ENCODE measurements at regions not wholly inside any gene's neighbourhood (a gene's known extent, or its start where the extent isn't known, plus 50 kb on each side); places are given as distances from the start of the nearest gene placed in this dataset.

DNA sequence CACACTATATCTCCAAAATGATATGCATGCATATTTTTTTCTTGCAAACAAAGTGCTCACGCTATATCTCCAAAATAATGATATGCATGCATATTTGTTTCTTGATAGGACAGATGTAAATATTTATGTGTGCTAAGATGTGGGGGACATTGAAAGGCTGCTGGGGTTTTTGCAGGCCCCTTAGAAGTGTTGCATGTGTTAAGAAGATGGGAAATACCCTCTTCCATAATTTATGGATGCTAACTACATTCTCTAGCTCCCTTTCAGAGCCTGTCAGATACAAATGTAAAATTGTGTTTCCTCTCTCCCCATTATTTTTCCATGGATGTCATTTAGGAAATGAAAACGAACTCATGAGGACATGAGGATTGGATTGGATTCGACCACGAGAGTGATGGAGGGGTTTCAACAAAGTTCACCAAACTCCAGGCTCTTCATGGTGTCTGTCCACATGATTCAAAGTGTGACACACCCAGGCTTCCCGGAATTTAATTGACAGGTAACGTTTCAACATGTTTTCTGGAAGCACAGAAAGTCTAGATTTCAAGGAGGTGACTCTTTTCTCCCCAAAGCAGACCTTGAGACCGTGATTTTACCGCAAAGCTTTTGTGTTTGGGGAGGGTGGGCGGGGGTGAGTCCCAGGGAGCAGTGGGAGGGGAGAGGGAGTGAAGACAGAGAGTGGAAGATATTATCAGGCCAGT is 94.4 kb upstream of the CD99 start:
- TF ChIP-seq, protein P1, sequence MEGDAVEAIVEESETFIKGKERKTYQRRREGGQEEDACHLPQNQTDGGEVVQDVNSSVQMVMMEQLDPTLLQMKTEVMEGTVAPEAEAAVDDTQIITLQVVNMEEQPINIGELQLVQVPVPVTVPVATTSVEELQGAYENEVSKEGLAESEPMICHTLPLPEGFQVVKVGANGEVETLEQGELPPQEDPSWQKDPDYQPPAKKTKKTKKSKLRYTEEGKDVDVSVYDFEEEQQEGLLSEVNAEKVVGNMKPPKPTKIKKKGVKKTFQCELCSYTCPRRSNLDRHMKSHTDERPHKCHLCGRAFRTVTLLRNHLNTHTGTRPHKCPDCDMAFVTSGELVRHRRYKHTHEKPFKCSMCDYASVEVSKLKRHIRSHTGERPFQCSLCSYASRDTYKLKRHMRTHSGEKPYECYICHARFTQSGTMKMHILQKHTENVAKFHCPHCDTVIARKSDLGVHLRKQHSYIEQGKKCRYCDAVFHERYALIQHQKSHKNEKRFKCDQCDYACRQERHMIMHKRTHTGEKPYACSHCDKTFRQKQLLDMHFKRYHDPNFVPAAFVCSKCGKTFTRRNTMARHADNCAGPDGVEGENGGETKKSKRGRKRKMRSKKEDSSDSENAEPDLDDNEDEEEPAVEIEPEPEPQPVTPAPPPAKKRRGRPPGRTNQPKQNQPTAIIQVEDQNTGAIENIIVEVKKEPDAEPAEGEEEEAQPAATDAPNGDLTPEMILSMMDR (IDR thresholded peaks at IDR 0.05): no peak
- TF ChIP-seq POLR2A (IDR thresholded peaks at IDR 0.05): no peak
- TF ChIP-seq EP300 (IDR thresholded peaks at IDR 0.05): no peak
- no peak for TF ChIP-seq POLR2AphosphoS5 (IDR thresholded peaks at IDR 0.05)

Data from sigmoid colon (tissue), 4 donors.